Limb (tissue), 2 donors: ENCODE measurements at regions not wholly inside any gene's neighbourhood (a gene's known extent, or its start where the extent isn't known, plus 50 kb on each side); places are given as distances from the start of the nearest gene placed in this dataset.
"Not testable (repeated sequence)": the region's sequence is repeated elsewhere in the genome, so short reads cannot be mapped to it uniquely, and the experiment has no call there.

ENCODE experiments used
- DNase-seq, 2 donors: peaks; one replicate each; pipeline ENCODE4 v3.0.0-alpha.2; 2016; ENCODE audit errors: extremely low spot score in 2 of 2

DNA sequence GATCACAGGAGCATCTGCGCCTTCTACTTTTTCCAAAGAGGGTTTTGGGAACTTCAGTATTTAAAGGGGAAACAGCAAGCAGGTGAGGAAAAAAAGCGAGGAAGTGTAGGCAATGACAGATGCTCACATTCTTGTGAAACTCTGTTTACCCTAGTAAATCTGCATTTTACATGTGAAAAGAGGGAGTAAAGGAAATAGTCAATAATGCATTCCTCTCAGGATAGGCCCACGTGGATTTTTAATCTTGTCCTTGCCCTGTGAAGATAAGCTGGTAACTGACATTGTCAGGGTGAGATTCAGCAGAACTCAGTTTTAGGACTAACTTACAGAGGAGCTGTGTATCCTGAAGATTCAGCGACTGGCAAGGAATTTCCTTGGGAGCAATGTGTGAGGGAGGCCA is 1119.2 kb upstream of the TMEM132C start:
- DNase-seq, result no peak

DNA sequence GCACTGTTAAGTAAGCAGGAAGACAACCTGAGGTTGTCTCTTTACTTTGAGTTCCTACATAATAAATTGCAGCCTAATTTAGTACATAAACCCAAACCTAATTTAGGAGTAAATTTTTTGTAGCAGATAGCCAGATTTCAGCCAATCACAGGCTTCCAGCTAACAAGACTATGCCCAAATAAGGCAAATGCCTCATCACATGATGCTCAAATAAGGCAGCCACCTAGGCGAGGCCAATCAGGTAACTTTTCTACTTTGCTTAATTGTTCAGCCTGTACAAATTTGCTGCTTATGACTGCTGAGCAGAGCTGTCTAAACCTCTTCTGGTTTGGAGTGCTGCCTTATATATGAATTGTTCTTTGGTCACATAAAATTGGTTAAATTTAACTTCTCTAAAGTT is 1118.7 kb upstream of the TMEM132C start:
- no peak for DNase-seq

DNA sequence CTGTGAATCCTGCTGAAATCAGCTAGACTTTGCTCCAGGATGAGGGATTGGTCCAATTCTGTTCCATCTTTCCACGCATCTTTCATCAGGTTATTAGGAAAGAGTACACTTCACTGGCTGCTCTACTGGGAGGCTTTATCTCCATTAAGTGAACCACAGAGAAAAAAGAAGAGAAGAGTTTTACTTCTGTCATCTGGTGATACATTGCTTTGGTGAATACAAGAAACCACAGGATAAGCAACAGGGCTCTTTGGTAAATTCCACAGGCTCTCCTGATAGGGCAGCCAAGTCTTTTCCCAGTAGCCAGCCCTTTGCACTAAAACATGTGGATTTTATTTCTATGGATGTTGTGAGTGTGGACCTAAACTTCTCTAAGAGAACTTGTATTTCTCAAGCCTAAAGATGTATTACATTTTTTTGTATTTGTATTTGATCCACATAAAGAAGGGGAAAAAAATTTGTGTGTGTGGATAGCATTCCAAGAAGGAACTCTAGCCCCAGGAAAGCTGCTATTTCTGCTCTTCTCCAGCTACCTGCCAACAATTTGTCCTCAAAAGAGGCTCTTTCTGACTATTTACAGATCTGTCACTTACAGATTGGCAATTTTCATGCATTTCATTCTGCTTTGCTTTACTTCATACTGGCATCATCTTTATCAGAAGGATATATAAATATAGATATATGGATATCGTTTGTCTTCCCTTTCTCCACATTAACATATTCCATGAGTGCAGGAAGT is 1117.6 kb upstream of the TMEM132C start:
- peak in 1 of 2 donors; percentile 4 for DNase-seq

DNA sequence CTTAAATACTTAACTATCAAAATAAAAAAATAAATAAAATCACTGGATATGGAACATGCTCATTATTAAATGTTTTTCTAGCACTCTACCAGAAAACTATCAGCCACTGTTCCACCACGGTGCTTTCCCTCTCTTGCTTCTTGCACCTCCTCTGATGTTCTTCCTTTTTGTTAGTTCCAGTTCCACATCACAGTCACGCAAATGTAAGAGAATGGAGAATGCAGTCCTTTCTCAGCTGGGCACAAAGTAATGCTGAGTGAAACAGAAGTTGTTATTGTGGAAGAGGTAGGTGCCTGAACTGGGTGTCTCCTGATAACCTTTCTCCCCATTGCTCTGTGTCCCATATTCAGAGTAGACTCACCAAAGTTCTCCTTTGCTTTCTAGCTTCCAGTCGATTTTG is 1116.9 kb upstream of the TMEM132C start:
- DNase-seq, result no peak

DNA sequence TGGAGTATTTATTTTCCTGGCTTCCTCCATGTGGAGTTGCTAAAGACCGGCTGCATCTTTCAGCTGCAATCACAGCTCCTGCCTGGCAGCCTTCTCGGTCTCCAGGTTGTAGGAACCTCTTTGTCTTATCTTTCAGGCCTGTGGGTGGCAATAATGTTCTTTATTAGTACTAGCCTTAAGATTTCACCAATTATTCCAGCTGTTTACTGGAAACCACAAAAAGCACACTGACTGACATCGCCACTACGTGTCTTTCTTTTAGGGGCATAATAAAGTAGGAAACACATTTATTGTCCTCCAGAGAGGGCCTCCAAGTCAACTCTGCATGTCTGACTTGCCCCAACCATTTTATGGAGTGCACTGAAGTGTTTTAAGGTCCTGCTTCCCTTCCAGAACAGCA is 1116.5 kb upstream of the TMEM132C start:
- no peak for DNase-seq

DNA sequence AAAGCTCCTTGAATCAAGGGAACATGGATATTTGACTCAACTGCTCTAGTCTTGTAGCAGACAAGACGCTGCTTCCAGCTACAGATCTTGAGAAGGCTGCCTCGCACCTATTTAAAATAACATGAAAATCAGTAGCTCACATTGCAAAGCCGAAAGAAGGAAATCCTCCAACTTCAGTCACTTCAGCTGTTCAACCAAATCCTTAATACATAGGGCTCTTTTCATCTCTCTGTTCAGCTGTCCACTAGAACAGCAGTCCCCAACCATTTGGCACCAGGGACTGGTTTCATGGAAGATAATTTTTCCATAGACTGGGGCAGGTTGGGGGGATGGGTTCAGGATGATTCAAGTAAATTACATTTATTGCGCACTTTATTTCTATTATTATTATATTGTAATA is 1116.0 kb upstream of the TMEM132C start:
- no peak for DNase-seq

DNA sequence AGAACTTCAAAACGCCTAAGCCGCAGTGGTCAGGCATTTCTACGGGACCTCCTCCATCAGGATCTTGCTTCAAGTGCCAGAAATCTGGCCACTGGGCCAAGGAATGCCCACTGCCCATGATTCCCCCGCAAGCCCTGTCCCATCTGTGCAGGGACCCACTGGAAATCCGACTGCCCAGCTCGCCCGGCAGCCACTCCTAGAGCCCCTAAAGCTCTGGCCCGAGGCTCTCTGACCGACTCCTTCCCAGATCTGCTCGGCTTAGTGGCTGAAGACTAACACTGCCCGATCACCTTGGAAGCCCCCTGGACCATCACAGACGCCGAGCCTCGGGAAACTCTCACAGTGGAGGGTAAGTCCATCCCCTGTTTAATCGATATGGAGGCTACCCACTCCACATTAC is 1113.0 kb upstream of the TMEM132C start:
- no peak for DNase-seq

DNA sequence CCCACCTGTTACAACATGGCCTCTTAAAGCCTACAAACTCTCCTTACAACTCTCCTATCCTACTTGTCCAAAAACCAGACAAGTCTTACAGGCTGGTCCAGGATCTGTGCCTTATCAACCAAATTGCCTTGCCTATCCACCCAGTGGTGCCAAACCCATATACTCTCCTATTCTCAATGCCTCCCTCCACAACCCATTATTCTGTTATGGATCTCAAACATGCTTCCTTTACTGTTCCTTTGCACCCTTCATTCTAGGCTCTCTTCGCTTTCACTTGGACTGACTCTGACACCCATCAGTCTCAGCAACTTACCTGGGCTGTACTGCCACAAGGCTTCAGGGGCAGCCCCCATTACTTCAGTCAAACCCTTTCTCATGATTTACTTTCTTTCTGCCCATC is 1112.1 kb upstream of the TMEM132C start:
- not testable (repeated sequence) for DNase-seq

DNA sequence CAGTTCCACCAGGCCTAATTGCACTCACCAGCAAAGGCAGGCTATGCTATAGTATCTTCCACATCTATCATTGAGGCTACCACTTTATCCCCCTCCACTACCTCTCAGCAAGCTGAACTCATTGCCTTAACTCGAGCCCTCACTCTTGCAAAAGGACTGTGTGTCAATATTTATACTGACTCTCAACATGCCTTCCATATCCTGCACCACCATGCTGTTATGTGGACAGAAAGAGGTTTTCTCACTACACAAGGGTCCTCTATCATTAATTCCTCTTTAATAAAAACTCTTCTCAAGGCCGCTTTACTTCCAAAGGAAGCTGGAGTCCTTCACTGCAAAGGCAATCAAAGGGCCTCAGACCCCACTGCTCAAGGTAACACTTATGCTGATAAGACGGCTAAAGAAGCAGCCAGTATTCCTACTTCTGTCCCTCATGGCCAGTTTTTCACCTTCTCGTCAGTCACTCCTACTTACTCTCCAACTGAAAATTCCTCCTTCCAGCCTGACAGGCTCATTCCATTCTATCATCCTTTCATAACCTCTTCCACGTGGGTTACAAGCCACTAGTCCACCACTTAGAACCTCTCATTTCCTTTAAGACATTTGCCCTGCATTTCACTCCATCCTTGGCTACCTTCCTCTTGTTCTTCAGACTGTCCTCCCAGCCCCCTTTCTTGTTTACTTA is 1110.9 kb upstream of the TMEM132C start:
- DNase-seq, result not testable (repeated sequence)

DNA sequence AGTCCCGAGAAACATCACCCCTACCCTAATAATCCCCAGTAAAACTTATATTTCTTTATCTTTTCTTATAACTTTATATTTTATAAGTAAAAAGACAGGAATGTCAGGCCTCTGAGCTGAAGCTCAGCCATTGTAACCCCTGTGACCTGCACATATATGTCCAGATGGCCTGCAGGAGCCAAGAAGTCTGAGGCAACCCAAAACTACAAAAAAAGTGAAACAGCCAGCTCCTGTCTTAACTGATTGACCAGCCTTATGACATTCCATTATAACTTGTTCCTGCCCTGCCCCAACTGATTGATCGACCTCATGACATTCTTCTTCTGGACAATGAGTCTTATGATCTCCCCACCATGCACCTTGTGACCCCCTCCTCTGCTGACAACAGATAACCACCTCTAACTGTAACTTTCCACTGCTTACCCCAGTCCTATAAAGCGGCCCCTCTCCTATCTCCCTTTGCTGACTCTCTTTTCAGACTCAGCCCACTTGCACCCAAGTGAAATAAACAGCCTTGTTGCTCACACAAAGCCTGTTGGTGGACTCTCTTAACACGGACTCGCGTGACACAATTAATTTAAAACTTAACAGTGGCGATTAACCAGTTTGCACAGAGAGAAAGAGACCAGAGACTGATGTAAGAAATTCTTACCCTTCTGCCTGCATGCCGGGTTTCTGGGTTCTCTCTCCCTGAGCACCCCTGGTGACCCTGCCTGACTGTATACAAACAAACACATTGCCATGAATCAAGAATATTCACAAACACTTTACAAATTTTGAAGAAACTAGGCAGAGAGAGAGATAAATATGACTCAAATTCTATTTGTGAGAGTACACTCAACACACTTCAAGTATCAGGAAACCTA is 1109.2 kb upstream of the TMEM132C start:
- DNase-seq, result not testable (repeated sequence)

DNA sequence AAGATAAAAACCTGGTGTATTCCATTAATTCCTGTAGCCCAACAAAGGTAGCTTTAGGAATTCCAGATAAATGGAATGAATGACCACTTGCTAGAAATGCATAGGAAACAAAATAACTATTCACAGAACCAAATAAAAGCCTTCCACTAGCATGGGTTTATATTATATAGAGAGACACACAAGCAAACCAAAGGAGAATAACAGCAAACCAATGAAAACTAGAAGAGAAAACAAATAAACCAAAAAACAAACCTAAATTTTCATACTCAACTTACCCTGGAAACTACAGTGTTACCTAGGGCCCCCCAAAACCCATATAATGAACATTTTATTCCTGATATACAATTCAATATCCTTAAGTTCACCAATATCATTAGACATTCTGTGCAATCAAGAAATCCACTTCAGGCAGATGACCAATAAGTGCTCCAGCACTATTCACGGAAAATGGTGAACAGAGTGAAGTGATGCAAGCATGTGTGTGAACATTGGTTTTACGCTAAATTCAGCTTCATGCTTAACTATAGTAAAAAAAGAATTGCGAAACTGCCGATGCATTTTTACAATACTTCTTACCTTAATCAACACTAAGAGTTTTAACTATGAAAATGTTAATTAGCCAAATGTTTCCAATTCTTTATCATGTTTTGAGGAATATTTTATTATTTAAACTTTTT is 1108.4 kb upstream of the TMEM132C start:
- DNase-seq, result no peak

DNA sequence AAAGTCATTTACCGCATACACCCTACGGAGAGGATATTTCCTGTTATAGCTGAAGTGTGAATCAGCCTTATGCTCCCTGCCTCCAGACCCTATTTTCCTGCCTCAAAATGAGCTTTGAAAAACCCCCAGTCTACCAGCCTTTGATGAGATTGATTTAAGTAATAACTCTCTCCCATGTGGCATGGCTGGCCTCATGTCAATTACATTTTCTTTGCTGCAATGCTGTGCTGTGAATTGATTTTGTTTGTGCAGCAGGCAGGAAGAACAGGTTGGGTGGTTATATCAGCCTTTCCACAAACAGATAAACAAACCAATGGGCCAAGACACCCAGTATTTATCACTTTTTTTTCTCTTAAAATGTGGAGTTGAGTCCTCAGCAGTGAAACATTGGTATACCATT is 1105.5 kb upstream of the TMEM132C start:
- no peak for DNase-seq

DNA sequence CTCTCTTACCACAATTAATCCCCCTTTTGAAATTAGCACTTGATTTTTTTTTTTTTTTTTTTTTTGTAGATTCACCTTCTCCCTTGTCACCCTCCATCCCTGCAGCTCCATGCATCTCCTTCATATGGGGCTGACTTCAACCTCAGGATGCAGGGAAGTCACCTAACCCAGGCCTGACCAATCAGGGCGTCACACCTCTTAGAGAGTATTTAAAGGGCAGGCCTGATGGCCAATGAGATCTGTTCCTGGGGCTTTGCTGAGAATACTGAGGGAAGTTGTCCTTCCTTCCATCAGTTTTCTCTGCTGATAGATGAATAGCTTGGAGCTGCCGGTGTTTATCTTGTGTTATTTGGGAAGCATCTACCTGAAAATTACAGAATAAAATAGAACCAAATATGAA is 1104.7 kb upstream of the TMEM132C start:
- DNase-seq, result no peak

DNA sequence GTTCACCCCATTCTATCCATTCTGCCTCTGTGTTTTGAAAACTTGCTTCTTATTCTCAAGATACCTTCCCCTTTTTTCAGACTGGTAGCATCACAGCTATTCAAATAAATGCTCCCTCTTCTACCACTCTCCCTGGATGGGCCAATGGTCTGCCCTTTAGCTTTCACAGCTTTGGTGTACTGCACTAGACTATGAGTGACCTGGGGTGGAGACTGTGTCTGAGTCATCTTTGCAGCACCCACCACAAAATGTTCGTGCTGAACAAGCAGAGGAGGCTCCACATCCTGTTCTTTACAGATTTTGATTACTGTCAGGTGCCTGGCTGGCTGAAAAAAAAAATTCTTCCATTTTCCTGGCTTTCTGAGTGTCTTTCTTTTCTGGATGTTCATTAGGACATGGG is 1104.1 kb upstream of the TMEM132C start:
- DNase-seq, result no peak

DNA sequence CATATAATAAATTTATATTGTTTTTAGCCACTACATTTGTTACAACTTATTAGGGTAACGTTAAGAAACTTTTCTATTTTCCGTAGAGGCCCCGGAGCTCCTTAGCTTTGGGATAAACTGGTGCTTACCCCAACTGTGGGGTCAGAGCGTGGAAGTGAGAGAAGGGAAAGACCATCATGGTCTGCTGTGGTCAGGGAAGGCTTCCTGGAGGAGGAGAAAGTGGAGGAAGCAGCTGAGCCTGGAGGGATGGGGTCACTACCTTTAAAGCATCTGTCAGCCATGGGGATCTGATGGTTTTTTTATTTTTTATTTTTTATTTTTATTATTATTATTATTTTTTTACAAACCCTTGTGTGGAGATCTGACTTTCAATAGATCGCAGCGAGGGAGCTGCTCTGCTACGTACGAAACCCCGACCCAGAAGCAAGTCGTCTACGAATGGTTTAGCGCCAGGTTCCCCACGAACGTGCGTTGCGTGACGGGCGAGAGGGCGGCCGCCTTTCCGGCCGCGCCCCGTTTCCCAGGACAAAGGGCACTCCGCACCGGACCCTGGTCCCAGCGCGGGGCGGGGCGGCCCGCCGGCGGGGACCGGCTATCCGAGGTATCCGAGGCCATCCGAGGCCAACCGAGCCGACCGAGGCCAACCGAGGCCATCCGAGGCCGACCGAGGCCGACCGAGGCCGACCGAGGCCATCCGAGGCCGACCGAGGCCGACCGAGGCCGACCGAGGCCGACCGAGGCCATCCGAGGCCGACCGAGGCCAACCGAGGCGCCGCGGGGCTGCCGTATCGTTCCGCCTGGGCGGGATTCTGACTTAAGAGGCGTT is 1101.2 kb upstream of the TMEM132C start:
- peak; percentile 69 to 87 for DNase-seq

DNA sequence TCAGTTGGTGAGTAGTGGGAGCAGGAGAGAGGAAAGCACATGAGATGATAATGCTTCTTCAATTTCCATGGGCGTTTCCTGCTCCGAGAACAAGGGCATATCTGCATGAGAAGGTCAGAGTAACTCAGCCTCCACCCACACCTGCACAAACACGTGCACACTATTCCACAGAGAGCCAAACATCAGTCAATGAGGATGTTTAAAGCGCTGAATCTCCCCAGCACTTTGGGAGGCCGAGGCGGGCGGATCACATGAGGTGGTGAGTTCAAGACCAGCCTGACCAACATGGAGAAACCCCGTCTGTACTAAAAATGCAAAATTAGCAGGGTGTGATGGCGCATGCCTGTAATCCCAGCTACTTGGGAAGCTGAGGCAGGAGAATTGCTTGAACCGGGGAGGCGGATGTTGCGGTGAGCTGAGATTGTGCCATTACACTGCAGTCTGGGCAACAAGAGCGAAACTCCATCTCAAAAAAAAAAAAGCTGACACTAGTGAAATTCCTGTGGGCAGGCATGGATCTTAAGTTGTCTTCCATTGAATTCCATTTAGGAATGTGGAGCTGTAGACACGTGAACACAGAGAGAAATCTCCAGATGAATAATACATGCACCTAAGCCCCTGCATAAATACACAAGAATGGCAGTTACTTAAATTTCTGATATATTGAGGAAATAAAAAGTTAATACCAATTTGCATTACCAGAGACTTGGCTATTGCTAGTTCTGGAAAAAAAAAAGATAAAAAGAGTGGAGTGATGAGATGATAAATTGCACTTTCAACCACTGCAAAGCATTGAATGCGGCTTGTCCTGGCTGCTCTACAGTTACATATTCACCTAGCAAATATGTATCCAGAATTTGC is 1097.4 kb upstream of the TMEM132C start:
- peak in 1 of 2 donors; percentile 2 for DNase-seq

DNA sequence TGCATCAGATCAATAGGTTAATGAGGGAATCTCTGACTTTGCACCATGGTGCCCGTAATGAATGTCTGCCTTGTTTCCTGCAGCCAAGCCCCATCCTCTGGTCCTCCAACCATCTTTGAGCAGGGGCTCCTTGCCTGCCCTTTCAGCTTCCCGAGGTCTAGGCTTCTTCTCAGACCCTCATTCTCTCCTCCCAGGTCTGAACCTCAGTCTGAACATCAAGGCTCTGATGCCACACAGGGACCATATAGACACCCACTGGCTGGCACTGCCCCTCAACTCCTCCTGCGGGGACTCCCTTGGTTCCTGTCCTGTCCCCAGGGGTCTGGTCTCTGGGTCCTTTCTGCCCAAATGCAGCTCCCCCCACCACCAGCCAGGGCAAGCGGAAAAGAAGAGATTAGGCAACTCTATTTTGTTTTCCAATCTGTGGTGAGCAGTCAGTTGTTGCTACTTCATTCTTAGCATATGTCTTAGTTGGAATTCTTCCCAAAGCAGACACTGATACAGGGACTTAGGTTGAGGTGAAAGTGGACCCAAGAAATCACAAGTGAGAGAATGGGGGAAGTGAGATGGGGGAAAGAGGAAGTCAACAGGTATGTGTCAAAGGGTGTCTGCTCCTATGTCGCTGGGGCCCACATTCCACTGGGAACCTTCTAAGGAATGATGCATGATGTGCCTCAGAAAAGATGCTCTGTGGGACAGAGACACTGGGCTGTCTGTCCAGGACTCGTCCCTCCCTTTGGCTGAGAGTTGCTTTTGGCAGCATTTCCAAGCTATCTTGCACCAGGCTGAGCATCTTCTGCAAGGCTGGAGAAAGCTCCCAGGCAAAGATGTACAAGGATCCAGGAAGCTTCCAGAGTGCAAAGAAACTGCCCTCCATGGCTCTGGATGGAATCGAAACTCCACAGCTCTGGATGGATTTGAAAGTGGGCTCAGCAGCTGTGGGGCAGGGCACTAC is 1096.5 kb upstream of the TMEM132C start:
- no peak for DNase-seq

DNA sequence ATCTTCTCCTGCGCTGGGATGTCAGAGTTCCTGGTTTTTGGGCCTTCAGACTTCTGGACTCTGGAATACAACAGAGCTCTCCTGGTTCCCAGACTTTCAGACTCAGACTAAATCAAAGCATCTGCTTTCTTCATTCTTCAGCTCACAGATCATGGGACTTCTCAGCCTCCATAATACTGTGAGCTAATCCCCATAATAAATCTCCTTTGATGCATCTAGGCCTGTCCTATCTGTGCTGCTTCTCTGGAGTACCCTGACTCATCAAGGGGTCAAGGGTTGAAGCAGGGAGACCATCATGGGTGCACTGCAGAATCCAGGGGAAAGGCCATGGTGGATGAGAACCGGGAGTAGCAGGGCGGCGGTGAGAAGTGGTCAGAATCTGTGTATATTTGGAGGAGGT is 1094.1 kb upstream of the TMEM132C start:
- DNase-seq, result no peak

DNA sequence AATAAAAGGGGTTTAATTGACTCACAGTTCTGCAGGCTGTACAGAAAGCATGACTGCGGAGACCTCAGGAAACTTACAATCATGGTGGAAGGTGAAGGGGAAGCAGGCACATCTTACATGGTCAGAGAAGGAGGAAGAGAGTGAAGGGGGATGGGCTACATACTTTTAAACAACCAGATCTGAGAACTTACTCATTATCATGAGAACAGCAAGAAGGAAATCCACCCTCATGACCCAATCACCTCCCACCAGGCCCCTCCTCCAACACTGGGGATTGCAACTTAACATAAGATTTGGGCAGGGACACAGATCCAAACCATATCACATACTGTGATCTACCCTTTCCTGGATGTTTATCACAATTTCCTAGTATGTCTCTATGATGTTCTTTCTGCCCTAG is 1093.0 kb upstream of the TMEM132C start:
- not testable (repeated sequence) for DNase-seq
